Embryonic facial prominence (tissue), 1 donor: ENCODE measurements at regions not wholly inside any gene's neighbourhood (a gene's known extent, or its start where the extent isn't known, plus 50 kb on each side); places are given as distances from the start of the nearest gene placed in this dataset.
"Not testable (repeated sequence)": the region's sequence is repeated elsewhere in the genome, so short reads cannot be mapped to it uniquely, and the experiment has no call there.

ENCODE experiments used
- DNase-seq: peaks from one replicate; pipeline ENCODE4 v3.0.0-alpha.2; 2016; ENCODE audit errors: extremely low spot score

DNA sequence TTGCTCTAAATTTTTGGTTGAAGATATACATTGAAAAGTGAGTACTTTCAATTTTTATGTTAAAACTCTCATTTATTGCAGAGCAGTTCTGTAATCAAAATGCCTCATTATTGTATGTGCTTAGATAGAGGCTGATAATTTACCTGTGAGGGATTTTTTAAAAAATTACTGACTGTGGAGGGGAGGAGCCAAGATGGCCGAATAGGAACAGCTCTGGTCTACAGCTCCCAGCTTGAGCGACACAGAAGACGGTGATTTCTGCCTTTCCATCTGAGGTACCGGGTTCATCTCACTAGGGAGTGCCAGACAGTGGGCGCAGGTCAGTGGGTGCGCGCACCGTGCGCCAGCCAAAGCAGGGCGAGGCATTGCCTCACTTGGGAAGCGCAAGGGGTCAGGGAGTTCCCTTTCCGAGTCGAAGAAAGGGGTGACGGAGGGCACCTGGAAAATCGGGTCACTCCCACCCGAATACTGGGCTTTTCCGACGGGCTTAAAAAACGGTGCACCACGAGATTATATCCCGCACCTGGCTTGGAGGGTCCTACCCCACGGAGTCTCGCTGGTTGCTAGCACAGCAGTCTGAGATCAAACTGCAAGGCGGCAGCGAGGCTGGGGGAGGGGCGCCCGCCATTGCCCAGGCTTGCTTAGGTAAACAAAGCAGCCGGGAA, 89.4 kb downstream of the DDX11 start:
- not testable (repeated sequence) for DNase-seq

DNA sequence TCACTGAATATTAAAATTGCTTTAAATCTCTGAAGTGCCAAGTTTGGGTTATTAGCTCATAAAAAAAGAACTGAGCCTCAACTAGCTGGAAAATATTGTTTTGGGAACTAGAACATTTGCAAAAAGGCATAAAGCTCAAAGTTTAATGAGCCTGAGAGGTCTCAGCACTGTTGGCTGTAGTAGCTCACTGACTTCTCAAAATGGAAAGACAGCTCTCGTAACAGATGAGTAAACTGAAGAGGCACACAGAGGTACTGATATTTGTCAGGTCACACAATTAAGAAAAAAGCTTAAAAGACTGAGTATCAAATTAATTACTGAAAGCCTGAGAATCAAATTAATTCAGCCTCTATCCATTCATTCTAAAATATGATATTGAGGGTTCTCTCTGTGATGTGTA, 100.6 kb downstream of the DDX11 start:
- DNase-seq, result not testable (repeated sequence)

DNA sequence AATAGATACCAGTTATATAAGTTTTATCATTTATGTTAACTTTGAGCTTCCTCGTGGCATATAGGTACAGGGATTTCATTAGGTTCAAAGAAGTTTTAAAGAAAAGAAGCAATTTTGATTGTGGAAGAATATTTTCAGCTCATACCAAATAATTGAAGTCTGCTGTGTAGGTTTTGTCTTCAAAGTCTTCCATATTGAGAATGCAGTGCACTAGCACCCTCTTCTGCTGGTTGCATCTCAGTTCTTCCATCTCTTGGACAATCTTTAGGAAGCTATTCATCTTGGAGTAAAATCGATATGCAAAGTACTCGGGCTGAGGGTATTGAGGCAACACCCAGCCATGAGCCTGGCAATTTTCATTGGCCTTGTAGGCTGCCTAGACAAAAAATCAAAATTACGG, 103.9 kb downstream of the DDX11 start:
- DNase-seq, result not testable (repeated sequence)

DNA sequence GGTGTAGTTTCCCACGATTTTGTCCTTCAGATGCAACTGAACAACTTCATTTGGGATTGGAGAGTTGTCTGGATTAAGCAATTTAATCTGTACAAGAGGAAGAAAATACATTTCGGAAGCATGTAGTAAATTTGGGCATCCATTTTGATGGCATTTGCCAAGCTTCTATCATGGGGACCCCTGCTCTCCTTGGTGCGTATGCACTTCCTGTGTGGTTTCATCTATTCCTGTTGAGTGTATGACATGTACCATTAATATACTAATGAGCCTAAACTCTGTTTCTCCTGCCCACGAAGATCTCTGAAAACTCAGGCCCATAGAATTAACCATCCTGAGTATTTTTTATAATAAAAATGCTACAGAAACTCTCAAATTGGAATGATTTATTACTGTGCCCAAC, 105.2 kb downstream of the DDX11 start:
- not testable (repeated sequence) for DNase-seq

DNA sequence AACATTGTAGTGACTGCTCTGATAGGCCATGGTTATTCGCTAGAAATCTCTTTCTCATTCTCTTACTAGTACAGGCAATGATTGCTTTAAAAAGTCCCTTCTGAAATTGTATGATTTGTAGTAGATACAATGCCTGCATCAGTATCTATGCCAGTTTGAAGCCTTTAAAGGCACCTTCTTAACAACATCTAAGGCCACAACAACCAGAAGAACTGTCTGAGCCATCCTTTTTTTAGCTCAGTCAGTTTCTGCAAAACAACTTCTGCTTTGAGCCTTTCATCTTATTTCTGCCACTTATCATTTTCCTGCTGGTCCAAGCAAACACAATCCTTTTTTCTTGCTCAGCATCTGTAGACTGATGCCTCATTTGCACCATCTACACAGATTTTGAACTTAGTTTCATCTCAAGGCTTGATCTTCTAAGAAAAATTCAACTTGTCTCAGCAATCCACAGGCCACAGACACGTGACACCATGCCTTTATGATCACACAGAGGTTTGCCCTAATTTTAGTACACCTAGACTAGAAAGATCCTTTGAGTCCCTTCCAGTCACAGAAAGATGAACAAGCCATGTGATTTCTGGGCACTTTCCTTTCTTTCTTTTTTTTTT, 106.1 kb downstream of the DDX11 start:
- DNase-seq, result not testable (repeated sequence)

DNA sequence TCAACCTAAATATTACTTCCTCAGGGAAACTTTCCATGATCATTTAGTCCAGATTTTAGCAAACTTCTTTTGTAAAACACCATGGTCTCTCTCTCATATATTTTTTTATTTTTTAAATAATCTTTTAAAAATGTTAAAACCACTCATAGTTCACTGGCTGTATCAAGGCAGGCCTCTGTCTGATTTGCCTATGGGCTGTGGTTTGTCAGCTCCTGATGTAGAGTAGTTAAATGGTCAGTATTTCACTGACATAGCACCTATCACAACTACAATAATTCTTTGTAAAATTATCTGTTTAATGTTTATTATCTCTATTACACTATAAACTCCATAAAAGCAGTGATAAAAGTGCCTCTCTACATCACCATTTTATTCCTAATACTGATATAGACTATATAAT, 108.9 kb downstream of the DDX11 start:
- DNase-seq, result not testable (repeated sequence)

DNA sequence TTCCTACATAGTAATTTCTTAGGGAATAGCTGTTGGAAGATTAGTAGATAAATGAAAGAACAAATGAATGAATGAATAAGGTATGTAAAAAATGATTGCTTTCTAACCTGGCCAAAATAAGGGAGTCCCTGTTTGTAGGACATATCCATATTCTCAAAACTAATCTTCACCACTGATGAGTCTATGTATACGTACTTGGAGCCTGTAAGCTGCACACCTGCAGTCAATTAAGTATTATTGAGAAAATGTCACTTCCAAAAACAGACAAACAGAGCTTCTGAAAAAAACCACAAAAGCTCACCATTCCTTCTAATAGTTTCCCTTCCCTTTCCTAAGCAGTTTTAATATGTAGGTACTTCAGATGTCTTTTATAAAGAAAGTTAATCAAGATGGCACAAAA, 109.4 kb downstream of the DDX11 start:
- DNase-seq, result not testable (repeated sequence)

DNA sequence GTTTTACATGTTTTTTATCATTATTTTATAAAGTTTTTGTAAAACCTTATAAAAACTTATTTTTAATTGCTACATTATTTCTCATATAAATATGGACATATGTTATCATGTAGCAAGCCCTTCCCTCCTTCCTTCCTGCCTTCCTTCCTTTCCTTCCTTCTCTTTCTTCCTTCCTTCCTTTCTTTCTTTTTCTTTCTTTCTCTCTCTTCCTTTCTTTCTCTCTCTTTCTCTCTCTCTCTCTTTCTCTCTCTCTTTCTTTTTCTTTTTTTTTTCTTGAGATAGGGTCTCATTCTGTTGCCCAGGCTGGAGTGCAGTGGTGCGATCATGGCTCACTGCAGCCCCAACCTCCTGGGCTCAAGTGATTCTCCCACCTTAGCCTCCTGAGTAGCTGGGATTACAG, 110.2 kb downstream of the DDX11 start:
- not testable (repeated sequence) for DNase-seq

DNA sequence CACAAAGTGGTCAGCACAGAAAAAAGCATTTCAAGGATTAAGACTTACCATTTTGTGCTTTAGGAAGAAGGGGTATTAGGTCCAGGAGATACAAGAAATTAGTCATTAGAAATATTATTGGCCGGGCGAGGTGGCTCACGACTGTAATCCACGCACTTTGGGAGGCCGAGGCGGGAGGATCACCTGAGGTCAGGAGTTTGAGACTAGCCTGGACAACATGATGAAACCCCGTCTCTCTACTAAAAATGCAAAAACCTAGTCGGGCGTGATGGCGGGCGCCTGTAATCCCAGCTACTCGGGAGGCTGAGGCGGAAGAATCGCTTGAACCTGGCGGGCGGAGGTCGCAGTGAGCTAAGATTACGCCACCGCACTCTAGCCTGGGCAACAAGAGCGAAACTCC, 111.0 kb downstream of the DDX11 start:
- not testable (repeated sequence) for DNase-seq

DNA sequence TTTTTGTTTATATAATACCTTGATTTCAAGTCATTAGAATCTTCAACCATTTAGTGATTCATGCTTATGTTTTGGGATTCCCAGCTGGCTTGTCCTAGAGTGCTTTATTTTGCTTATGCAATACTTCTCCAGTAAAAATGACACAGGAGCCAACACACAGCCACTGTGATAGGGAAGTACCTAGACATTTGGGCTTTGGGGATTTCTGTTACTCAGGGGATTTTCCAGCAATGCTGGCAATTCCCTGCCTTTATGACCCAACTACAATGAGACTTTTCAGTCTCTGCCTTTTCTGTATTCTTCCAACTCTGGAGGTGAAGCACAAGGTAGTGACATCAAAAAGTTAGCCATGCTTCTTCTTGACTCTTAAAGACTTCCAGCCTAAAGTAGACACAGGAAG, 119.0 kb downstream of the DDX11 start:
- not testable (repeated sequence) for DNase-seq

DNA sequence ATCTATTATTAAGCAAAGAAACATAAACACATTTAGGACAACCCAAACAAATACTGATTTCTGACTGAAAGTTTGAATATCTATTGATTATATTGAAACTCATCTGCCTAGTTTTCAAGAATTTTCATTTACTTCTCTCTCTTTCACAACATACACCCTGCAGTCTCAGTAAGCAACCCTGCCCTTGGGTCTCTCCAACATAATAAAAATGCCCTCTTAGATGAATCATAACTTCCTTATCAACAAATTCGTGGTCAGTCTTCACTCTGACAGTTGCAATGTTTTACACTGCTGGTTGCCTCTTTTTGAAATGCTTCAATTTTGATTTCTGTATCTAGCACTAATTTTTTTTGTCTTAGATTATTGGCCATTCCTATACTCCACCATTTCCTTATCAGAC, 122.0 kb downstream of the DDX11 start:
- not testable (repeated sequence) for DNase-seq

DNA sequence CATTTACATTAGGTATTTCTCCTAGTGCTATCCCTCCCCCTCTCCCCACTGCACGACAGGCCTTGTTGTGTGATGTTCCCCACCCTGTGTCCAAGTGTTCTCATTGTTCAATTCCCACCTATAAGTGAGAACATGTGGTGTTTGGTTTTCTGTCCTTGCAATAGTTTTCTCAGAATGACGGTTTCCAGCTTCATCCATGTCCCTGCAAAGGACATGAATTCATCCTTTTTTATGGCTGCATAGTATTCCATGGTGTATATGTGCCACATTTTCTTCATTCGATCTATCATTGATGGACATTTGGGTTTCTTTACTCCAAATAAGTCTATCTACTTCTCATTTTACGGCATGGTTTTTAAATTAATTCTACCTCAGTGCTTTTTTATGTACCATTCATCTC, 125.8 kb downstream of the DDX11 start:
- not testable (repeated sequence) for DNase-seq

DNA sequence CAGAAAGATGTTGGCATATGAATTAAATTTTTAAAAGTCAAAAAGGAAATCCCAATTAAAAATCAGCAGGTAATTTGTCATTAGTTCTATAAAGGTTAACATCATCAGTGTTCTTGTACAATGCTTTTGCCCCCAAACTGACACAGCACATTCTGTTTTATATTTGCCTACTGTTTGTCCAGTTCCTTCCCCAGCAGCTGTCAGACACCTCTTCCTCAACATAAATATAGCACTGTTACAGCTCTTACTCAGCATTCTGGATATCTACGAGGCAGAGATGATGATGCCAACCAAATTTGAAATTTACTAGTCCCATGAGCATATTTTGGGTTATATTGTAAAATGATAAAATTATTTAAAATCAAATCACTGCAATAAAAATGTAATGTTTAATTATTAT, 124.6 kb downstream of the SINHCAF start:
- no peak for DNase-seq

DNA sequence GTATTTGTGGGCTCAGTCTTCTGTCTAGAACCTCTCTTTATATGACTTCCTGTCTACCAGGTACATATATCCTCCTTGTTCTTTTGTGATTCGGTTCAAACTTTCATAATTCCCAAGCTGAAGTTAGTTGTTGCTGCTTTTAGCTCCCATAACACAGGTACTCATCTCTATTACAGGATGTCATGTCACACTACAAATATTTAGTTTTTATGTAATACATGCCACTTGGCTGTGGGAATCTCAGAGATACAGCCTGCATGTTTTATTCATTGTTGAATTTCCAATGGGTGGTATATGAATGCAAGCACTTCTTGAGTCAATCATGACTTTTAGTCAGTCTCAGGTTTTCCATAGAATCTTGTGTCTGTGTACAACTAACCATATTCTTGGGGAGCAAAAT, 122.7 kb downstream of the SINHCAF start:
- DNase-seq, result no peak

DNA sequence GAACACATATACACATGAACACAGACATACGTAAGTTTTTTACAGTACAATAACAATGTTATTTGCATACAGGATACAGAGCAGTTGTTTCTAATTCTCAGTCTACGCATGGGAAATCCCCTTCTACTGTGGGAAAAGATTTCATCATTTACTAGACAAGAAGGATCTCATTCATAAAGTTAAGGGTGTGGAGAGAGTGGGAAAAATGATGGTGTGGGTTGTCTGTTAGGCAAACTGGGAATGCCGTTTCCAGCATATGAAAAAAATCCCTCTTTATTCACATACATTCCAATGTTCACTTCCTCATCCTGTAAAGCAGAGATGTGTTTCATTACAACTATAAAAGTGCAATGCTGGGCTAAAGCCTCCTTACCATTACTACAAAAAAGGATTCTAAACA, 120.9 kb downstream of the SINHCAF start:
- peak; percentile 9 for DNase-seq

DNA sequence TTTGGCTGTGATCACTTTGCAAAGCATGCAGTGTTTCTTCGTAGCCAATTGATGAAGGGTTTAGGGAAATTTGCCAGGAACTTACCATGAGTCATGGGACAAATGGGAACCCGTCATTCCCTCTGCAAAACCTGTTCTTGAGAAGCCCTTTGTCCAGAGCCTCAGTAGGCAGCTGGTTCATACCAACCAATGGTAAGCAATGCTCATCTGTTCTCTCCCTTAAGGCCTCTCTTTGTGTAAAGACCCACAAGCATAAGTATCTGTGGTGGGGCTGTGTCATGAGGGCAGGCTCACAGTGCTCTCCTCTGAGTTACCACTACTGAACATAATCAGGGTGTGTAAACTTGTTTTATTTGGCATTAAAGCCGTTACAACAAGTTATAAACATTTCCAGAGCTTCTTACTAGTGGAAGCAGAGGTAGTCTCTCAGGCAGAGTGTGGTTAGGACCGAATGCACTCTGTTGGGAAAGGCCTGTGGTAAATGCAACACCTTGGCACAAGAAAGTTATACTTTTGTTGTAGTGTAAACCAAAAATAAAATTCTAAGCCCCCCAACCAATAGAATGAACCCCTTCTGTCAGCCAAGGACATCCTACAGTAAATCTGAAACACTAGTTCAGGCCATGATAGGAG, 119.8 kb downstream of the SINHCAF start:
- no peak for DNase-seq

DNA sequence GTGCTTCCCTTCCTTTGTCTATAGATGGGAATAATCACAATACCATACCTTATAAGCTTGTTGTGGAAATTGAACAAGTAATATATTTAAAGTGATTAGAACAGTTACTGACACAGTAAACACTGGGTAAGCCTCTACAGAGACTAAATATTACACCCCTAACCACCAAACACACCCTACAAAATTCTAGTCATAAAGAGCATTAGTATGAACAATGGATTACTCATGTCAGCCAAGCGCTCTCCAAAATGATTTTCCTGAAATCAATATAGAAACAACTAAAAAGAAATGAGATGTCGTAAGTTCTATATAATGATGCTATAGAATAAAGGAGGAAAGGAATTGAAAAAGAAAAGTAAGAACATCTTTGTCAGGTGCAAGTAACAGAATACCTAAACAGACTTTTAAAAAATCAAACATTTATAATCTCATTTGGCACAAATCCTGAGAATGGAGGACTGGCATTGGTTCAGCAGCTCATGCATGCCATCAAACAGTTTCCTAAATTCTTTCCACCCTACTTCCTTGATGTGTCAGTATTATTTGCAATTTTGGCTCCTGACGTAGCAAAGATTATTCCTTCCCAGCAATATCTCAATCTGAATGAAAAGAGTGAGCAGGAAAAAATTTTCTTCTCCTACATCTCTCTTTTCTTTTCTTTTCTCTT, 118.0 kb downstream of the SINHCAF start:
- DNase-seq, result no peak

DNA sequence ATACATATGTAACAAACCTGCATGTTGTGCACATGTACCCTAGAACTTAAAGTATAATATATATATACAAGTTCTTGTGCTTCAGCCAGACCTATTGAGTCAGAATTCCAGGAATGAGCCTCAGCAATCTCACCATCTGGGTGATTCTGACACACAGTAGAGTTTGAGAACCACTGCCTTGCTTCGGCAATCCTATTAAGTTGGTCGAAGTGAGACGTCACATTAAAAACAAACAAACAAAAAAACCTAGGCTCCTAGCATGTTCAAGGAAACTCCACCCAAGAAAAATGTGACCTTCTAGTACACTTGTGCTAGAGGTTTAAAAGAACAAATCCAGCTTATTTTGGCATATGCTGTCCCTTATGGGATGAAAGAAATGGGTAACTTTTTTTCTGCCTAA, 115.8 kb downstream of the SINHCAF start:
- no peak for DNase-seq

DNA sequence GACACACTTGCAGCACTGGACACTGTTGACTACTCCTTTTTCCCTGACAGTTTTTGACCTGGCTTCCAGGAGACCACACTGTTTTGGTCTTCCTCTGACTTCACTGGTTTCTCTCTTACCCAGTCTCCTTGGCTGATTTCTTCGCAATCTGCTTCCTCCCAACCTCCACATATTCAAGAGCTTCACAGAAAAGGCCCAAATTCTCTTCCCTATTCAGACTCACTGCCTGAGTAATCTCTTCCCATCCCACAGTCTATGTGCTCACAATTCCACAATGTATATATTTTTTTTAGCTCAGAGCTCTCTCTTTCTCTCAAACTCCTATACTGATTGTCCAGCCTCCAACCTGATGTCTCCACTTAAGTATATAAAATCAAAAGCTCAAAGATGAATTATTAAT, 115.4 kb downstream of the SINHCAF start:
- no peak for DNase-seq

DNA sequence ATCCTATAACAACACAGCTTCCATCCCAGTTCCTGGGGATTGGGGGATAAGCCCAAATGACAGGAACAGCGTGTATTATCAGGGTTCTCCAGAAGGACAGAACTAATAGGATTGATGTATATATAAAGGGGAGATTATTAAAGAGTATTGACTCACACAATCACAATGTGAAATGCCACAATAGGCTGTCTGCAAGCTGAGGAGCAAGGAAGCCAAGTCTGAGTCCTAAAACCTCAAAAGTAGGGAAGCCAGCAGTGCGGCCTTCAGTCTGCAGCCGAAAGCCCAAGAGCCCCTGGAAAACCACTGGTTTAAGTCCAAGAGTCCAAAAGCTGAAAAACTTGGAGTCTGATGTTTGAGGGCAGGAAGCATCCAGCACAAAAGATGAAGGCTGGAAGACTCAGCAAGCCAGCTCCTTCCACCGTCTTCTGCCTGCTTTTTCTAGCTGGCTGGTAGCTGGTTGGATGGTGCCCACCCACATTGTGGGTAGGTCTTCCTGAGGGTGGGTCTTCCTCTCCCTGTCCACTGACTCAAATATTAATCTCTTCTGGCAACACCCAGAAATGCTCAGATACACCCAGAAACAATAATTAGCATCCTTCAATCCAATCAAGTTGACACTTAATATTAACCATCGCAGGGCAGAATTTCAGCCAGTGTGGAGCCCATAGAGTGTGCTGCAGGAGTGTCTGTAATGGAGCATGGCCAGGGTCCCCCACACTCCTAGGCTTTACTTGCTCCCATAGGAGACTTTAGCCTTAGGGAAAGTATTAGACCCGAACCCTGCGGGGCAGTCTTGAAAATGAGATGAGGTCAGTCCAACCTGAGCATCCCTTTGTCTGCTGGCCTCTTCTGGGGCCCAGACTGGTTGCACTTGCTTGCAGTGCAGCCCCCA, 111.1 kb downstream of the SINHCAF start:
- DNase-seq, result no peak

DNA sequence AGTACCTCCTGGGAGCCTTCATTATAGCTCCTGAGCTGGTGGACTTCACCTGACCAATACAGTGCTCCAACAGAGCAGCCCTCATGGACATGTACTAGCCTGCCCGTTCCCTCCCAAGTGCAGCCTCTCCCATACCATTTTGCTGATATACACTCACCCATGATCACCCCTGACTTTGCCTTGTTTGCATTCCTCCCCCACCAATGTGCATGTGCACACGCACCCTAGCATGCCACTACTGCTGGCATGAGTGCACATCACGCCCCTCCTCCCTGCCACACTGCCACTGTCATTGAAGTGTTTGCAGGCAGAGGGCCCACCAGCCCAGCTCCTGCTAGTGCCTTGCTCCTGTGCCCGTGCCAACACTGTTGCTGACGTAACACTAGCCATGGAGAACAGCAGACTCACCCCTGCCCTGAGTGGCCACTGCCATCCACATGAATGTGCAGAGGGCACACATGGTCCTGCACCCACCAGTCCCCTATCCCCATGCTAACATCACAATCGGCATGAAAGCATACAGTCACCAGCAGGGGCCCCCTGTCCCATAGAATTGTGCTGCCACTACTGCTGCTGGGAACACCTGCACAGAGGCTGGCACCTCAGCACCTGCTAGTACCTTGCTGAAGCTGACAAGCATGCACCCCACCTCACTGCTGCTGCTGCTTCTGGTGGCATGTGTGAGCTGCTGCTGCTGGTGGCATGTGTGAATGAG, 110.3 kb downstream of the SINHCAF start:
- DNase-seq, result no peak
